ENCODE measurements at regions not wholly inside any gene's neighbourhood (a gene's known extent, or its start where the extent isn't known, plus 50 kb on each side); places are given as distances from the start of the nearest gene placed in this dataset.

DNA sequence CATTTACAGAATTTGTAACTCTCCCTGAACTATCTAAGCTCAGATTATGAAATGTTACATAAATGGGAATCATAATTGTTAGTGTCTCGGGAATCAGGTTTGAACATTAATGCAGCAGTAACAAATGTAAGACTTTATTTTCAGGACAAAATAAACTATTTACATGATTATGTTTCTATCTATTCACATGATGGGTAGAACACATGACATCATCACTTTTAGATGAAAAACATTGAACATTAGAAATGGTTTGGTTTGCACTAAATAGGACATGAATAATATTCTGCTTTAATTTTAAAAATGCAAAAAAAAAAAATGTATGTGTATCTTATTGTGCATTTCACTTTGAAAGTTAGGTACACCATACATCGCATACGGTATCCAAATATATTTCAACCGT, 745.5 kb upstream of the POT1 start:
- TF ChIP-seq, protein P1, sequence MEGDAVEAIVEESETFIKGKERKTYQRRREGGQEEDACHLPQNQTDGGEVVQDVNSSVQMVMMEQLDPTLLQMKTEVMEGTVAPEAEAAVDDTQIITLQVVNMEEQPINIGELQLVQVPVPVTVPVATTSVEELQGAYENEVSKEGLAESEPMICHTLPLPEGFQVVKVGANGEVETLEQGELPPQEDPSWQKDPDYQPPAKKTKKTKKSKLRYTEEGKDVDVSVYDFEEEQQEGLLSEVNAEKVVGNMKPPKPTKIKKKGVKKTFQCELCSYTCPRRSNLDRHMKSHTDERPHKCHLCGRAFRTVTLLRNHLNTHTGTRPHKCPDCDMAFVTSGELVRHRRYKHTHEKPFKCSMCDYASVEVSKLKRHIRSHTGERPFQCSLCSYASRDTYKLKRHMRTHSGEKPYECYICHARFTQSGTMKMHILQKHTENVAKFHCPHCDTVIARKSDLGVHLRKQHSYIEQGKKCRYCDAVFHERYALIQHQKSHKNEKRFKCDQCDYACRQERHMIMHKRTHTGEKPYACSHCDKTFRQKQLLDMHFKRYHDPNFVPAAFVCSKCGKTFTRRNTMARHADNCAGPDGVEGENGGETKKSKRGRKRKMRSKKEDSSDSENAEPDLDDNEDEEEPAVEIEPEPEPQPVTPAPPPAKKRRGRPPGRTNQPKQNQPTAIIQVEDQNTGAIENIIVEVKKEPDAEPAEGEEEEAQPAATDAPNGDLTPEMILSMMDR (IDR thresholded peaks at IDR 0.05), result no peak
- no peak for TF ChIP-seq POLR2A (IDR thresholded peaks at IDR 0.05)

All from thyroid gland (tissue), 4 donors.